ENCODE measurements at regions not wholly inside any gene's neighbourhood (a gene's known extent, or its start where the extent isn't known, plus 50 kb on each side); places are given as distances from the start of the nearest gene placed in this dataset.
"Not testable (repeated sequence)": the region's sequence is repeated elsewhere in the genome, so short reads cannot be mapped to it uniquely, and the experiment has no call there.

GRCh38 chr9:97105220-97105619 is 66.3 kb upstream of the CTSV start:
- H3K27ac Mint-ChIP-seq; ATAC-seq; H3K4me3 Mint-ChIP-seq; H3K36me3 Mint-ChIP-seq; H3K4me1 Mint-ChIP-seq; DNase-seq; H3K27me3 Mint-ChIP-seq; CTCF ChIA-PET; H3K9me3 Mint-ChIP-seq (ENCODE audit: low read depth): not testable (repeated sequence)

- DNase-seq; H3K36me3 Mint-ChIP-seq; H3K4me1 Mint-ChIP-seq; H3K27me3 Mint-ChIP-seq; H3K9me3 Mint-ChIP-seq (ENCODE audit: low read depth); ATAC-seq; H3K4me3 Mint-ChIP-seq; H3K27ac Mint-ChIP-seq; CTCF ChIA-PET: not testable (repeated sequence)
Observed at GRCh38 chr9:97103613-97104383, 64.9 kb upstream of the CTSV start.

- H3K4me1 Mint-ChIP-seq; ATAC-seq; CTCF ChIA-PET; H3K9me3 Mint-ChIP-seq (ENCODE audit: low read depth); H3K27me3 Mint-ChIP-seq; H3K4me3 Mint-ChIP-seq; H3K27ac Mint-ChIP-seq; DNase-seq; H3K36me3 Mint-ChIP-seq: not testable (repeated sequence)
Observed at GRCh38 chr9:97099540-97099939, 60.6 kb upstream of the CTSV start.

- H3K9me3 Mint-ChIP-seq (ENCODE audit: low read depth), result no peaks in the 10 kb centered on the region
- H3K27me3 Mint-ChIP-seq, result peaks cover 8% of the 10 kb centered on the region
- DNase-seq (no peak), ATAC-seq (no peak)
- H3K4me3 Mint-ChIP-seq, result no peak overlapping the region
- H3K4me1 Mint-ChIP-seq, result no peaks in the 10 kb centered on the region
- no peak overlapping the region for H3K27ac Mint-ChIP-seq
- H3K36me3 Mint-ChIP-seq, result no peaks in the 10 kb centered on the region
- CTCF ChIA-PET, result no interaction called here
Observed at GRCh38 chr9:97096793-97097192, 57.9 kb upstream of the CTSV start.

- H3K27ac Mint-ChIP-seq; DNase-seq; H3K4me1 Mint-ChIP-seq; H3K4me3 Mint-ChIP-seq; ATAC-seq; H3K9me3 Mint-ChIP-seq (ENCODE audit: low read depth); H3K36me3 Mint-ChIP-seq; CTCF ChIA-PET: not testable (repeated sequence)
- peaks cover 56% of the 10 kb centered on the region for H3K27me3 Mint-ChIP-seq
Observed at GRCh38 chr9:97089361-97089760, 50.4 kb upstream of the CTSV start.

Measured in activated CD8-positive, alpha-beta memory T cell treated with anti-CD3 and anti-CD28 coated beads, Interleukin-2, amount 10 ng/mL, durations not matched to agents 7 days and 5 days (primary cell).